Medulla oblongata (tissue), 1 donor: ENCODE measurements at regions not wholly inside any gene's neighbourhood (a gene's known extent, or its start where the extent isn't known, plus 50 kb on each side); places are given as distances from the start of the nearest gene placed in this dataset.
"Not testable (repeated sequence)": the region's sequence is repeated elsewhere in the genome, so short reads cannot be mapped to it uniquely, and the experiment has no call there.

Experiments used
- DNase-seq: peaks from one replicate; pipeline ENCODE4 v3.0.0-alpha.2; 2015; ENCODE audit errors: extremely low spot score

DNA sequence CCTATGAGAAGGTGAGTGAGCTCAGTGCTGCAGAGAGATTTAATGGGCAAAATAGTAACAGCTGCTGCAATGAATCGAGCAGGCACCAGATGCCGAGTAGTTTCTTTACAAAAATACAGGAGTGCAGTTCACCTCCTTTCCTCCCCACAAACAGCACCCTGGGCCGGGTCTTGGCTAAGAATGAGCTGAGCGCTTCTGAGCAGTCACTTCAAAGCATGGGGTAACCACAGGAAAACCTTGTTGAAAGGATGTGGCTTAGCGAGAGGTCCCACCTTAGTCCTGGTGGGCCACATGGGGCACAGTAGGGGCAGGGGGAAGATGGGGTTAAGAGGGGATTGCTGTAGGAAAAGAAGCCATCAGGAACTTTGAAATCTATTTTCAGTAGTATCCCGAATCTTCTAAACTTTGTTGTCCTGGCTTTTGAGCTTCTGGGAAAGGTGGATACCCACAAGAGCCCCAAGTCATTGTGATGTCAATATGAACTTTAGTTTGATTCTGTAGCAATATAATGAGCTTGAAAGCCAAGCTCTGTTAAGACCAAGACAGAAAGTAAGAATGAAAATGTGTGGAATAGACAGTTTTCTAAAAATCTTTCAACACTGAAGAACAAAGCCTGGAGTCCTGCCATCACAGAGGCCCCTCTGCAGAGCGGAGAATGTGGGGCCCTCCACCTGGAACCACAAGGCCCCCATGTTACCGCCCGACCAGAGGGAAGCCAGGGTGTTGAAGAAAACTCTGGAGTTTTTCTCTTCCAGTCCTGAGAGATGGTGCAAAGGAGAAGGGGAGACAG, 101.0 kb upstream of the ZNF236 start:
- no peak for DNase-seq

DNA sequence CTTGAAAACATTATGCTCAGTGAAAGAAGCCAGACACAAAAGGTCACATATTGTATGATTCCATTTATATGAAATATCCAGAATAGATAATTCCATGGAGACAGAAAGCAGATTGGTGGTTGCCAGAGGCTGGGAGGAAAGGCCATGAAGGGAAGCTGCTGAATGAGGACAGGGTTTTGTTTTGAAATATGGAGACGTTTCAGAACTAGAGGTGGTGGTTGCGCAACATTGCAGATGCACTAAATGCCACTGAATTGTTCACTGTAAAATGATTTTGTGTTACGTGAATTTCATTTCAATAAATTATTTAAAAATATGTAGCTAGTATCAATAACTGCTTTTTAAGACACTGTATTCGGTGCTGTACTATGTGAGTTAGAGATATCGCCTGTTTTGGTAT, 101.7 kb upstream of the ZNF236 start:
- DNase-seq, result no peak

- no peak for DNase-seq
These were observed 107.2 kb upstream of the ZNF236 start for GRCh38 chr18:76715012-76715610.

DNA sequence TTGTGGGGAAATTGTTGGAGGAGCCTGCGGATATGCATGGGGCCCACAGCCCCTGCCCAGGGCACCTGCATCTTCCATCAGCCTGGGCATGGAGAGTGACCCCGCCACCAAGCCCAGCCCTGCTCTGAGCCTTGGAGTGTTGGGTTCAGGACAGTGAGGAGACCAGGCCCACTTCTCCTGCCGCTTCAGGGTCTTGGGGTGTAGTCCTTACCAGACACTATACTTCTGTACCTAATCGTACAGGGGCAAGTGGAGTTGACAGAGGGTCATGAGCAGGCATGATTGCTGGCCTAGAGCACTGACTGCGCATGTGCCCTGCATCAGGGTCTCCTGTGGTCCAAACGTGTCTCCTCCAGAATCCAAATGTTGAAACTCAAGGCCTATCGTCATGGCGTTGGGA, 108.9 kb upstream of the ZNF236 start:
- no peak for DNase-seq

DNA sequence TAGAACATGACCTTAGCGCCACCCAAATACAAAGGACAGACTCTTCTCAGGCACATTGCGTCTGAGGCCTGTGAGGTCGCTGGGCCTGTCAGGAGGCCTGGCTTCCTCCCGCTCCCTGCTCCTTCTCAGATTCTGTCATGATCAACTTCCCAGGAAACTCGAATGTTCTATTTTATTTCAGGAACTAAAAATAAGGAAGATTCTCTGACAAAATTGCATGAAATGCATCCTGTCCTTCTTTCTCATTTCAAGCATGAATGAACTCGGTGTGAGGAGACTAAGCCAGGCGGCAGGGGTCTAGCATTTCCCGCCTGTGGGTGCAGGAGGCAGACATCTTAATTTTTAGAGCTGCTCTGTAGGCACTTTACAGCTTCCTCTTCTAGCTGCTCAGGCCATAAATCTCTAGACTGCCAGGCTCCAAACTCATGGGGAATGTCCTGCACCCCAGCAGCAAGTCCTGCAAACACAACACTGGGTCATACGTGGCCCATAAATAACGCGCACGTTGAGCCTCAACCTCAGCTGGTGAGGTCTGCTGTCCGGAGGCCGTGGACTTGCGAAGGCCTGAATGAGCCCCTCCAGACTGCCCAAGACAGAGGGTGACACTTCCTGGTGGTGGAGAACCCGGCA, 109.7 kb upstream of the ZNF236 start:
- no peak for DNase-seq

DNA sequence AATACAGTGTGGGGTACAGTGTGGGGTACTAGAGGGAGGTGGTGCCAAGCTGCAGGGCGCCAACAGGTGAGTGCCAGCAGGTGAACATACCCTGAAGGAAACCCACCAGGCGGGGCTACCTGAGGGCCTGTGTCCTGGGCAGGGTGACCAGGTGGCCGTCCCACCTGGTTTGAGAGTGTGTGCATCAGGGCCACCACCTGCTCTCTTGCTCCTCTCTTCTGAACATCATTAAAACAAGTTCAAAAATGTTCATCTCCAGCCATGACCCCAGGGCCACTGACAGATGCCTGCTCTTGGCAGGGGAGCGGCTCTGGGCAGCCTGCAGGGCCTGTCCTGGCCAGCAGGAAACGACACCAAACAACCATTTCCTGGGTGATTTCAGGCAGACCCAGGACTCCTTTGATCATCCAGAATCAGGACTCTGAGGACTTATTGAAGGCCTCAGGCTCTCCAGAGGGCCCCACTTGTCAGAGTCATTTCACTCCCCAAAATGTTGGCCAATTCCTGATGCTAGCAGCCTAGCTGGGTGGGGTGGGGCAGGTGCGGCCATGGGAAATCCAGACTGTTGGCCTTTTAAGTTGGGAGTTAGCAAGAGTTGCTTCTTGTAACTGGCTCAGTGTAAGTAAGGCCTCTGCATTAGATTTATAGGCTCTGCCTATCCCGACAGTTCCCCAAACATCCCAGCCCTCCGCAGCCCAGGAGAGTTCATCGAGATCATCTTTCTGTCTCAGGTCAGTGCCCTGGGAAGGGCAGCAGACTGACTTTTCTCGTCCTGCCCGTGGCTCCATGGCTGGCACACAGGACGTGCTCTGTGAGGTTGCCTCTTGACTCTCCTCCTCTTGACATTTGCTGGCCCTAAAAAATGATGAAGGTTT, 111.5 kb upstream of the ZNF236 start:
- no peak for DNase-seq

DNA sequence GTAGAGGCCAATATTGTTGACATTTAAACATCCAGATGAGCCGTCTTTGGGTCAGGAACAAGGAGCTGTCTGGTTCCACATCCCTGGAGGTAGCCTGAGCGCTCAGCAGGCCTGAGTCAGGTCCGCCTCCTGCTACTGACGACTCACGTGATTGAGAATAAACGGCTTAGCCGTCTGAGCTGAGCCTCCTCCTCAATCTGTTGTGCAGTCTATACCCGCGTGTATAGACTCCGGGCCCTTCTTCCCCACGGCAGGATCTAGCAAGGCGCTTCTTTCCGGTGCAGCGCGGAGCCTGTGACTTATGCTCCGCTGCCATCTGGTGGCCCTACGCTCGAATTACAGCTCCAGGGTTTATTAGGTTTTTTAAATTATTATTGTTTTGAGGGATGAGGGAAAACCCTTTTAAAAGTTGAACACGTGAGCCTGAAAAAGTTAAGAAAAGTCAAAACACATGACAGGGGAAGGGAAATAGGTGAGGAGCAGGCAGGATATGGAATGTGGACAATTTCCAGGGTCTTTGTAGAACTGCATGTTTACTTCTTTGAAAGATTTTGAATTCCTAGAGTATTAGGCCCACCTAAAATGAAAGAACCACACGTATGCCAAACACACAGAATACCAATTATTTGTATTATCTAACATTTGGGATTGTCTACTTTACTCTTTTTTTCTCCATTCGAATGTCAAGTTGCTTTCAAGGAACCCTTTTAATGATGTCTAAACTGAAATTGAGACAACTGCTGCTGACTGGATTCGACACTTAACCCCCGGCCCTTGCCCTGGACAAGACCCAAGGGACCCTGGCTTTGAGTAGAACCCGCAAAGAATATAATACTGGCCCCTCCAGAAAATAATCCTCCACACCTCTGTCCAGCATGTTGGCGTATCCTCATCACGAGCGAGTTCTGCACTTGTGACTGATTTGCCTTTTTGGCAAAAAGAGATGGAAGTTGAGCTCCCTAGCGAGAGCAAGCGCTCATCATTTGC, 112.4 kb upstream of the ZNF236 start:
- DNase-seq, result peak; percentile 77

GRCh38 chr18:76708722-76709353, 113.5 kb upstream of the ZNF236 start:
- no peak for DNase-seq

- no peak for DNase-seq
These were observed 114.2 kb upstream of the ZNF236 start for GRCh38 chr18:76708071-76708721.

DNA sequence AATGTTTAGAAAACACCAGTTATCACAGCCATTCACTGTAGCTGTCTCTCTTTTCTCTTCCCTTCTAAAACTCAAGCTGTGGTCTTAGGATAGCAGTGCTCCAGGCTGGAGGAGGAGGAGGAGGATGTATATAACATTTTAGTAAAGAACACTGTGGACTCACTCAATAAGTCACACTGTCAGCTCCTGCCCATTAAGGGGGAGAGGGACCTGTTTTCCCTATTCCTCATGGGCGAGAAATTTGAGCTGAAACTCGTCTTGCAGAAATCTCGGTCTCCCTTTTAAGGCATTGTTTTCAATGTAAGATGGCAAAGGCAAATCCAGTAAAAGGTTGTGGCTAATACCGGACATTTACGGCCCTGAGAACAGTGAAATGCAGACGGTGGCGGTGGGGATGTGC, 114.8 kb upstream of the ZNF236 start:
- DNase-seq, result no peak

DNA sequence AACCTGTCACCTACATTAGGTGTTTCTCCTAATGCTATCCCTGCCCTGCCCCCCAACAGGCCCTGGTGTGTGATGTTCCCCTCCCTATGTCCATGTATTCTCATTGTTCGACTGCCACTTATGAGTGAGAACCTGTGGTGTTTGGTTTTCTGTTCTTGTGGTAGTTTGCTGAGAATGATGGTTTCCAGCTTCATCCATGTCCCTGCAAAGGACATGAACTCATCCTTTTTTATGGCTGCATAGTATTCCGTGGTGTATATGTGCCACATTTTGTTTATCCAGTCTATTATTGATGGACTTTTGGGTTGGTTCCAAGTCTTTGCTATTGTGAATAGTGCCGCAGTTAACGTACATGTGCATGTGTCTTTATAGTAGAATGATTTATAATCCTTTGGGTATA, 117.8 kb upstream of the ZNF236 start:
- DNase-seq, result not testable (repeated sequence)

GRCh38 chr18:76699923-76700322, 122.4 kb upstream of the ZNF236 start:
- no peak for DNase-seq

- no peak for DNase-seq
These were observed 124.9 kb upstream of the ZNF236 start for GRCh38 chr18:76697441-76697901.

DNA sequence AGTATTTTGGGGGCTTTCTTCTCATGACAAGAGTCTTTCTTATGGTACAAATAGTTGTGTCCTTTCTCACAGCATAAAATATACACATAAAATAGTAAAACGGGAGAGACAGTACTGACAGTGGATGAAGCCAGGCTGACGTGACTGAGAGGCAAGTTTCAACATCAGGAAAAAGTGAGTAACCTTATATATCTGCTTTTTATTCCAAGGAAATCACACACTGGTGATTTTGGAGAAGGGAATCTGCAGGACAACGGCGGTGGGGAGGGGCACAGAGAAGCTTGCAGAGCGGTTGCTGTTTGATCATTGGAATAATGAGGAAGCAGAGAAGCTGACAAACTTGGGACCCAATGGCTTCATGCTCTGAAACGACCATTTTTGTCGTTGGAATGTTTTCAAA, 130.6 kb upstream of the ZNF236 start:
- DNase-seq, result no peak

DNA sequence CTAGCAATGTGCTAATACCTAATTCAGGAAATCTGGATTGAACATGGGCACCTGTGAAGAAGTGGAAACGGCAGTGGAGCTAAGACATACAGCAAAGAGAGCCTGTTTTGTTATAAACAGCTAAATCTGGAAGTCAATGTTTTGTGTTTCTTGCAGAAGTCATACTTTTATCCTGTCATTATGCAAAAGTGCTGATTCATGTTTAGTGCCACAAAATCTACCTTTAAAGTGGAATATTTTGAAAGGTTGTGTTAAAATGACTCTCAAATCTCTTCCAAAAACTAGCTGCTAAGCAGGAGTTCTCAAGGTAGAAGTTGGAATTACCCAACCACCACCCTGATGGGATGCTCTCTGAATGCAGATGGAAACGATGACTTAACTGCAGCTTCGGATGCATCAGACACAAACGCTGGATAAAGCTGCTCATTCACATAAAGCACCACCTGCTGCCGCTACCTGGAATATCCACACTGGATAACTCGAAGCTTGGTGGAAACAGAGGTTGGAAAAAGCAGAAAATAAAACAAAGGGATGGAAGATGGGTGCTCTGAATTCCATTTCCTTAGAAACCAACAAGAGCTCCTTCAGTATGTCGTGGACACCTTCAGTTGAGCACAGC, 132.6 kb upstream of the ZNF236 start:
- DNase-seq, result no peak

DNA sequence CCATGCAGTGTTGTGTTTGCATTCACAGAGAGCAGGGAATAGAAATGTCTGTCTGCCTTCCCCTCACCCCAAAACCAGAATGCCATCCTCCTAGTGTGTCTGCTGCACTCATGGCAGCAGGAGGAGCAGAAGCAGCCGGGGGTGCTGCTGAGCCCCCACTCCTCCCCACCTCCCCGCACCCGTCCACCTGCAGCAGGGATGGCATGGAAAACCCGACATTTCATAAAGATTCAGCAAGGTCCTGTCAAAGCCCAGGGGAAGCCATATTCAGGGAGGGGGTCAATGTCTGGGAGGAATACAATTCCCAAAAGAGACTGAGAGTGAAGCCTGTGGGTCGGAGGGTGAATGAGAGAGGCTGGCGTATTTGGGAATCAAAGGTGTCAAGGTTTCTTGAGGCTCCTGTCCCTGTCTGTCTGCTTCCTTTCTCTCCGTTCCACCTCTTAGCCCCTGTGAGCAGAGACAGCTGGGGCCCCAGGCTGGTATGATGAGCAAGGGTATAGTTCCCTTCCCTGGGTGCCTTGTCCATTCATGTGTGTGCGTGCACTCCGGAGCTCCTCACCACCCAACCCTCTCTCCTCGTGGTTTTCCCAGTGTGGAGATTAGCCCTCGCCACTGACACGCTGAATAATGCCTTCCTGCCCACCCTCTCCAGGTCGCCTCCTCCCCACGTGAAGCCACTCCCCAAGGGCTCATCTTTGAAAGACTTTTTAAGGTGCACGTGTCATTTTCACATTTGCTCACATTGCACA, 133.5 kb upstream of the ZNF236 start:
- DNase-seq, result no peak

DNA sequence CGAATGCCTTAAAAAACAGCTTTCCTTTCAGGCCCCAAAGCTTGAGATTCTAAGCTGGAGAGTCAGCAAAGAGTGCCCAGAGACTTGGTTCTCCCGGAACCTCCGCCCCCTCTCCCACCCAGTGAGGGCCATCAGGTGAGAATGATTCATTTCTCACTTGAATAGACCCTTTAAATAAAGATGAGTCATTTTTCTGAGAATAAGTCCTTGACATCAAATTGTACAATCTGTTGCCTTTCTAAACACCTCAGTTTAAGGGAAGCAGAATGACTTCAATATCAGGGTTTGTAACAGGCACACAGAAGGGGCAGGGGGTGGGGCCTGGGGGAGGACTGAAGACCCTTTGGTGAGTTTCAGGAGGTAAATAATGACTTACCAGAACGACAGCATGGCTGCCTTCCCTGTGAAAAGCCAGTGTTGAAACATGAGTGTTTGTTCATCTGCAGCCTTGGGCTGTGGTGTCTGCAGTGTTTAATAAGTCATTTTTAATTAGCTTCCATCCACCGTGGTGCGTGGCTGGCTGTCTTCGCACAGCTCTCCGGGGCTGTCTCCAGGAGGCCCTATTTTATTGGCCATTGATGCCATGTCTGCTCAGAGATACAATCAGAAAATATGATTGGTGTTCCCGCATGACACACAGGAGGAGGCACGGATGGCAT, 134.9 kb upstream of the ZNF236 start:
- DNase-seq, result no peak

DNA sequence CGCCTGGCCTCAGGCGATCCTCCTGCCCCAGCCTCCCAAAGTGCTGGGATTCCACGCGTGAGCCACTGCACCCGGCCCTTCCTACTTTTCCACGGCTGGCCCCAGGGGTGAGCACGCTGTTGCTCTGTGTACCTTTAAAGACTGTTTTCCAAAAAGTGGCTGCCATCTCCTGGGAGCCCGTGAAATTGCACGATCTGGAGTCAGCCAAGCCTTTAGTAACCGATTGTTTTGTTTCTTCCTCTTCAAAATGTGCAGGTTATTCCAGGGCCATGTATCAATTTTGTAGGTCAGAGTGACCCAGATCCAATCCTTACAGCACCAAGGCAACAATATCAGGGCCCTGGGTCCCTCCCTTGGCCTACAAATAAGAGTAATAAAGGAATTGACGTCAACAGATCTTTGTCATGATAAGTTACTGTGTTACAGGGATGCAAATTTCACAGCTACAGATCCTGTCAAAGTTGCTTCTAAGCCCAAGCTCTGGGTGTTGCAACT, 135.6 kb upstream of the ZNF236 start:
- peak; percentile 67 for DNase-seq
